ENCODE measurements at regions not wholly inside any gene's neighbourhood (a gene's known extent, or its start where the extent isn't known, plus 50 kb on each side); places are given as distances from the start of the nearest gene placed in this dataset.

DNA sequence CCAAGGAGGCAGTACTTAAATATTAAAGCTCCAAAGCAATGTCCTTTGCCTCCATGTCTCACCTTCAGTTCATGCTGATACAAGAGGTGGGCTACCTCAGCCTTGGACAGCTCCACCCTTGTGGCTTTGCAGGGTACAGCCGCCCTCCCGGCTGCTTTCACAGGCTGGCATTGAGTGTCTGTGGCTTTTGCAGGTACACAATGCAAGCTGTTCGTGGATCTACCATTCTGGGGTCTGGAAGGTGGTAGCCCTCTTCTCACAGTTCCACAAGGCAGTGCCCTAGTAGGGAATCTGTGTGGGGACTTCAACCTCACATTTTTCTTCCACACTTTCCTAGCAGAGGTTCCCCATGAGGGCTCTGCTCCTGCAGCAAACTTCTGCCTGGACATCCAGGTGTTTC, 324.8 kb downstream of the COL11A1 start:
- Histone ChIP-seq H3K36me3 (ENCODE audit: control insufficient read depth, insufficient read depth, low read length) (no peaks in the 10 kb centered on the region), H3K27me3 (ENCODE audit: control insufficient read depth, insufficient read depth, low read length) (no peaks in the 10 kb centered on the region), H3K4me3 (ENCODE audit: low read depth, low read length) (no peak overlapping the region)
- TF ChIP-seq, protein P1, sequence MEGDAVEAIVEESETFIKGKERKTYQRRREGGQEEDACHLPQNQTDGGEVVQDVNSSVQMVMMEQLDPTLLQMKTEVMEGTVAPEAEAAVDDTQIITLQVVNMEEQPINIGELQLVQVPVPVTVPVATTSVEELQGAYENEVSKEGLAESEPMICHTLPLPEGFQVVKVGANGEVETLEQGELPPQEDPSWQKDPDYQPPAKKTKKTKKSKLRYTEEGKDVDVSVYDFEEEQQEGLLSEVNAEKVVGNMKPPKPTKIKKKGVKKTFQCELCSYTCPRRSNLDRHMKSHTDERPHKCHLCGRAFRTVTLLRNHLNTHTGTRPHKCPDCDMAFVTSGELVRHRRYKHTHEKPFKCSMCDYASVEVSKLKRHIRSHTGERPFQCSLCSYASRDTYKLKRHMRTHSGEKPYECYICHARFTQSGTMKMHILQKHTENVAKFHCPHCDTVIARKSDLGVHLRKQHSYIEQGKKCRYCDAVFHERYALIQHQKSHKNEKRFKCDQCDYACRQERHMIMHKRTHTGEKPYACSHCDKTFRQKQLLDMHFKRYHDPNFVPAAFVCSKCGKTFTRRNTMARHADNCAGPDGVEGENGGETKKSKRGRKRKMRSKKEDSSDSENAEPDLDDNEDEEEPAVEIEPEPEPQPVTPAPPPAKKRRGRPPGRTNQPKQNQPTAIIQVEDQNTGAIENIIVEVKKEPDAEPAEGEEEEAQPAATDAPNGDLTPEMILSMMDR (IDR thresholded peaks at IDR 0.05; ENCODE audit: insufficient read depth, low read length, poor library complexity, severe bottlenecking), result no peak
- DNase-seq (ENCODE audit: low read depth), result no peak

DNA sequence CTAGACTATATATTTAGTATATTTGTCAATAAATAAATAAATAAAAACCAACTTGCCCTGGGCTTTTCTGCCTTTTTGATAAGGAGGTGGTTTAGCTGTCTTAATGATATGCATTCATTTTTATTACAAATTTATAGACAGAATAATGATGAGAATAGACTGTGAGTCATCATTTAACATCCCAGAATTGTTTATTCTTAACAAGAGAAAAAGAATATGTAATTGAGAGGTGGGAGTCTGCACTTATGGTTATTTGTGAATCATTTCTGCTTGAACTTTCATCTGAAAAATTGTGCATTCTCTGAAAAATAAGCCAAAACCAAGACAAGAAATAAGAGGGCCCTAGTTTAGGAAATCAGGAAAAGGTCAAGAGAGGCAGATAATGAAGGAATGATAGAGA, 326.2 kb downstream of the COL11A1 start:
- no peaks in the 10 kb centered on the region for H3K27me3 ChIP-seq (ENCODE audit: control insufficient read depth, insufficient read depth, low read length)
- no peak for DNase-seq (ENCODE audit: low read depth)

GRCh38 chr1:102776071-102776470, 332.3 kb downstream of the COL11A1 start:
- Histone ChIP-seq H3K4me3 (ENCODE audit: low read depth, low read length) (no peak overlapping the region), H3K36me3 (ENCODE audit: control insufficient read depth, insufficient read depth, low read length) (no peaks in the 10 kb centered on the region), H3K27me3 (ENCODE audit: control insufficient read depth, insufficient read depth, low read length) (no peaks in the 10 kb centered on the region)
- TF ChIP-seq, protein P1 (IDR thresholded peaks at IDR 0.05; ENCODE audit: insufficient read depth, low read length, poor library complexity, severe bottlenecking), result no peak
- DNase-seq (ENCODE audit: low read depth), result no peak

More for the DNA sequence above, 326.2 kb downstream of the COL11A1 start:
- Histone ChIP-seq H3K36me3 (ENCODE audit: control insufficient read depth, insufficient read depth, low read length) (no peaks in the 10 kb centered on the region), H3K4me3 (ENCODE audit: low read depth, low read length) (no peak overlapping the region)
- TF ChIP-seq, protein P1 (IDR thresholded peaks at IDR 0.05; ENCODE audit: insufficient read depth, low read length, poor library complexity, severe bottlenecking), result no peak

GRCh38 chr1:102772831-102773230, 335.5 kb downstream of the COL11A1 start:
- Histone ChIP-seq H3K27me3 (ENCODE audit: control insufficient read depth, insufficient read depth, low read length) (no peaks in the 10 kb centered on the region), H3K4me3 (ENCODE audit: low read depth, low read length) (no peak overlapping the region), H3K36me3 (ENCODE audit: control insufficient read depth, insufficient read depth, low read length) (no peaks in the 10 kb centered on the region)
- DNase-seq (ENCODE audit: low read depth), result no peak
- TF ChIP-seq, protein P1 (IDR thresholded peaks at IDR 0.05; ENCODE audit: insufficient read depth, low read length, poor library complexity, severe bottlenecking), result no peak

DNA sequence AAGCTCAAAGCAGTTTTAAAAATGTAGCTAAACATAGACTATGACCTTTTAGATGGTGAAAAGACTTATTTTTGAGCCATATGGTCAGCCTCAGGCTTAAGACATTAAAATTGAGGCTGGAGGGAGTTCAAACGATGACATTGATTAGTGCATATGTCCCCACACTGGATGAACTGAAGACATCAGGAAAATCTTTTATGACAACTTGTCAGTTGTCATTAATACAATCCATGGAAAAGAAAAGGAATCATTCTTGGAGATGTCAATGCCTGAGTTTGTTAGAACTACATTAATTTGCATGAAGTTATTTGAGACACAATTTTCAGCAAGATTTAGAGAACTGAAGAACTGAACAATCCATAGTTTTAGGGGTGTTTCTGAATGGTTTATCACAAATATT, 349.9 kb downstream of the COL11A1 start:
- TF ChIP-seq, protein P1 (IDR thresholded peaks at IDR 0.05; ENCODE audit: insufficient read depth, low read length, poor library complexity, severe bottlenecking), result no peak
- DNase-seq (ENCODE audit: low read depth), result no peak
- Histone ChIP-seq H3K4me3 (ENCODE audit: low read depth, low read length) (no peak overlapping the region), H3K36me3 (ENCODE audit: control insufficient read depth, insufficient read depth, low read length) (no peaks in the 10 kb centered on the region), H3K27me3 (ENCODE audit: control insufficient read depth, insufficient read depth, low read length) (no peaks in the 10 kb centered on the region)

DNA sequence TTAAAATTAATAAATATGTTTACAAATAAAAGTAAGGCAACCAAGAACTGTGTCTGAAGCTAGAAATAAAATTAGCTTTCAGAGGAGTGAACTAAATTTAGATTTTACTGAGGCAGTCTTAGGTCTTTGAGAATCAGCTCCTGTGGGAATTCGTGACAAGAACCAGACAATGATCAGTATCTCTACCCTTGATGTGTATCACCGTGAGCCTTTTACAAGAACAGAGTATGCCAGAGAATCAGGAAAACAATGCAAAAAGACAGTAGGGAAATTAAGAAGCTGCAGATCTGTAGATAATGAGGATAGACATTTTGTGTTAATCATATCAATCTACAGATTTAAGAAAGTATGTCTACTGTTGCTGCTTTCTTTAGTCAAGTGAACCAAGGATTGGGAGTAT, 351.0 kb downstream of the COL11A1 start:
- Histone ChIP-seq H3K4me3 (ENCODE audit: low read depth, low read length) (no peak overlapping the region), H3K27me3 (ENCODE audit: control insufficient read depth, insufficient read depth, low read length) (no peaks in the 10 kb centered on the region), H3K36me3 (ENCODE audit: control insufficient read depth, insufficient read depth, low read length) (no peaks in the 10 kb centered on the region)
- TF ChIP-seq, protein P1 (IDR thresholded peaks at IDR 0.05; ENCODE audit: insufficient read depth, low read length, poor library complexity, severe bottlenecking), result no peak
- no peak for DNase-seq (ENCODE audit: low read depth)
